ENCODE measurements at regions not wholly inside any gene's neighbourhood (a gene's known extent, or its start where the extent isn't known, plus 50 kb on each side); places are given as distances from the start of the nearest gene placed in this dataset.
"Not testable (repeated sequence)": the region's sequence is repeated elsewhere in the genome, so short reads cannot be mapped to it uniquely, and the experiment has no call there.

GRCh38 chr6:19714434-19715166 lies 122.6 kb upstream of the ID4 start:
- no peak for DNase-seq

GRCh38 chr6:19715167-19715551 lies 122.0 kb upstream of the ID4 start:
- no peak for DNase-seq

- no peak for DNase-seq
Observed at GRCh38 chr6:19719691-19720128, 117.5 kb upstream of the ID4 start.

GRCh38 chr6:19721766-19722377 lies 115.3 kb upstream of the ID4 start:
- DNase-seq = no peak

GRCh38 chr6:19722999-19723398 lies 114.2 kb upstream of the ID4 start:
- DNase-seq = no peak

GRCh38 chr6:19723545-19723944 lies 113.6 kb upstream of the ID4 start:
- no peak for DNase-seq

- DNase-seq = not testable (repeated sequence)
Observed at GRCh38 chr6:19725436-19725835, 111.7 kb upstream of the ID4 start.

- DNase-seq = no peak
Observed at GRCh38 chr6:19731282-19731681, 105.9 kb upstream of the ID4 start.

- no peak for DNase-seq
Observed at GRCh38 chr6:19734061-19734460, 103.1 kb upstream of the ID4 start.

- no peak for DNase-seq
Observed at GRCh38 chr6:19734519-19734918, 102.7 kb upstream of the ID4 start.

- no peak for DNase-seq
Observed at GRCh38 chr6:19736066-19736465, 101.1 kb upstream of the ID4 start.

- DNase-seq = no peak
Observed at GRCh38 chr6:19738010-19738409, 99.2 kb upstream of the ID4 start.

- DNase-seq = no peak
Observed at GRCh38 chr6:19749722-19750121, 87.4 kb upstream of the ID4 start.

- DNase-seq = no peak
Observed at GRCh38 chr6:19752746-19753145, 84.4 kb upstream of the ID4 start.

GRCh38 chr6:19753826-19754225 lies 83.3 kb upstream of the ID4 start:
- DNase-seq = no peak

- DNase-seq = no peak
Observed at GRCh38 chr6:19754686-19755085, 82.5 kb upstream of the ID4 start.

- DNase-seq = no peak
Observed at GRCh38 chr6:19755181-19755580, 82.0 kb upstream of the ID4 start.

GRCh38 chr6:19757036-19757435 lies 80.1 kb upstream of the ID4 start:
- DNase-seq = no peak

- no peak for DNase-seq
Observed at GRCh38 chr6:19759117-19759880, 77.9 kb upstream of the ID4 start.

- no peak for DNase-seq
Observed at GRCh38 chr6:19761121-19761520, 76.0 kb upstream of the ID4 start.

GRCh38 chr6:19771753-19772336 lies 65.3 kb upstream of the ID4 start:
- no peak for DNase-seq

GRCh38 chr6:19772891-19773290 lies 64.3 kb upstream of the ID4 start:
- no peak for DNase-seq

- DNase-seq = no peak
Observed at GRCh38 chr6:19781269-19781668, 55.9 kb upstream of the ID4 start.

- DNase-seq = no peak
Observed at GRCh38 chr6:19782588-19782987, 54.6 kb upstream of the ID4 start.
